HEK293T (cell line): ENCODE measurements at regions not wholly inside any gene's neighbourhood (a gene's known extent, or its start where the extent isn't known, plus 50 kb on each side); places are given as distances from the start of the nearest gene placed in this dataset.

ENCODE experiments used
- FOXA1 ChIP-seq: fragments of 450-650 bp; IDR thresholded peaks from 2 replicates; pipeline ENCODE4 v1.6.1; 2016; ENCODE audit warnings: mild to moderate bottlenecking
- SP1 ChIP-seq: fragments of 450-650 bp; IDR thresholded peaks from 2 replicates; pipeline ENCODE4 v1.6.1; 2017

DNA sequence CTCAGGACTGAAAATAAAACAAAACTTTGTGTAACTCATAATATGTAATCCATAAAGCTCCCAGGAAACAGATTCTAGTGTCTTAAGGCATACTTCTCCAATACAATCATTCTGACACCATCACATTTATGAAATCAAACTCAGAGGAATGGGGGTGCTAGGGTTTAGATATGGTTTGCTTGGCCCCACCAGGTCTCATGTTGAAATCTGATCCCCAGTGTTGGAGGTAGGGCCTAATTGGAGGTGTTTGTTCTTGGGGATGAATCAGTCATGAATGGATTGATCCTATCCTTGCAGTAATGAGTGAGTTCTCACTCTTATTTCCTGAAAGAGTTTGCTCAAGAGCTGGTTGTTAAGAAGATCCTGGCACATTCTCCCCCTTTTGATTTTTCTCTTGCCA is 380.9 kb downstream of the ETS1 start:
- TF ChIP-seq FOXA1 (no peak), SP1 (no peak)
